HUES64 (cell line): ENCODE measurements at regions not wholly inside any gene's neighbourhood (a gene's known extent, or its start where the extent isn't known, plus 50 kb on each side); places are given as distances from the start of the nearest gene placed in this dataset.

ENCODE experiments used
- H3K27ac ChIP-seq: 2 replicates; pipeline ENCODE4 v1.7.0; 2013; ENCODE audit warnings: low read depth, low read length, inconsistent platforms
- H3K27me3 ChIP-seq: 2 replicates; pipeline ENCODE4 v1.6.1; 2013; ENCODE audit warnings: mild to moderate bottlenecking, low read length; ENCODE audit not compliant: insufficient read depth
- H3K36me3 ChIP-seq: 2 replicates; pipeline ENCODE4 v1.6.1; 2013; ENCODE audit warnings: mild to moderate bottlenecking, low read length; ENCODE audit not compliant: insufficient read depth
- H3K4me1 ChIP-seq: 2 replicates; pipeline ENCODE4 v1.6.1; 2013; ENCODE audit warnings: mild to moderate bottlenecking, low read length, moderate library complexity; ENCODE audit not compliant: insufficient read depth
- H3K4me3 ChIP-seq: 2 replicates; pipeline ENCODE4 v1.5.1; 2013; ENCODE audit warnings: mild to moderate bottlenecking, low read length, moderate library complexity
- H3K9ac ChIP-seq: 2 replicates; pipeline ENCODE4 v1.6.1; 2013; ENCODE audit warnings: mild to moderate bottlenecking, low read depth, low read length
- H3K9me3 ChIP-seq: 2 replicates; pipeline ENCODE4 v1.6.1; 2013; ENCODE audit warnings: low read depth, low read length; ENCODE audit not compliant: insufficient read depth
- WGBS: fragments of 150-250, 120-280 bp; methylation state at CpG from one replicate; pipeline ENCODE4 v1.1.7; 2013; ENCODE audit warnings: missing lambda C conversion rate; 5-methylcytosine and 5-hydroxymethylcytosine counted together

- Histone ChIP-seq H3K4me1 (no peaks in the 10 kb centered on the region), H3K27me3 (no peaks in the 10 kb centered on the region), H3K36me3 (no peaks in the 10 kb centered on the region), H3K9me3 (no peaks in the 10 kb centered on the region), H3K27ac (no peak overlapping the region), H3K9ac (no peak overlapping the region), H3K4me3 (no peak overlapping the region)
- WGBS = 97% methylated on average over 6 of the region's 8 CpGs
Observed at GRCh38 chr2:3054066-3054465, 323.6 kb downstream of the EIPR1 start.

- H3K9me3 ChIP-seq = no peaks in the 10 kb centered on the region
- no peak overlapping the region for H3K9ac ChIP-seq
- H3K36me3 ChIP-seq = no peaks in the 10 kb centered on the region
- no peak overlapping the region for H3K27ac ChIP-seq
- H3K4me1 ChIP-seq = no peaks in the 10 kb centered on the region
- no peaks in the 10 kb centered on the region for H3K27me3 ChIP-seq
- no peak overlapping the region for H3K4me3 ChIP-seq
- 88% methylated on average over 5 of the region's 5 CpGs for WGBS
Observed at GRCh38 chr2:3051266-3051665, 326.4 kb downstream of the EIPR1 start.

- H3K36me3 ChIP-seq = no peaks in the 10 kb centered on the region
- H3K27me3 ChIP-seq = no peaks in the 10 kb centered on the region
- H3K27ac ChIP-seq = no peak overlapping the region
- no peaks in the 10 kb centered on the region for H3K4me1 ChIP-seq
- H3K9ac ChIP-seq = no peak overlapping the region
- WGBS = 93% methylated on average over 14 of the region's 14 CpGs
- H3K4me3 ChIP-seq = no peak overlapping the region
- no peaks in the 10 kb centered on the region; the same call in 1 of the 2 replicates for H3K9me3 ChIP-seq
Observed at GRCh38 chr2:3046170-3046865, 331.3 kb downstream of the EIPR1 start.

- WGBS = 94% methylated on average over 10 of the region's 10 CpGs
Observed at GRCh38 chr2:3045318-3045921, 332.2 kb downstream of the EIPR1 start.

GRCh38 chr2:3044587-3045317, 332.9 kb downstream of the EIPR1 start:
- Histone ChIP-seq H3K9me3 (no peaks in the 10 kb centered on the region; the same call in 1 of the 2 replicates), H3K4me3 (no peak overlapping the region), H3K27ac (no peak overlapping the region), H3K36me3 (no peaks in the 10 kb centered on the region), H3K27me3 (no peaks in the 10 kb centered on the region), H3K4me1 (no peaks in the 10 kb centered on the region), H3K9ac (no peak overlapping the region)
- 94% methylated on average over 15 of the region's 15 CpGs for WGBS

More at GRCh38 chr2:3045318-3045921, 332.2 kb downstream of the EIPR1 start:
- H3K9me3 ChIP-seq = no peaks in the 10 kb centered on the region; the same call in 1 of the 2 replicates
- H3K27me3 ChIP-seq = no peaks in the 10 kb centered on the region
- H3K36me3 ChIP-seq = no peaks in the 10 kb centered on the region
- H3K4me1 ChIP-seq = no peaks in the 10 kb centered on the region
- H3K27ac ChIP-seq = no peak overlapping the region
- H3K4me3 ChIP-seq = no peak overlapping the region
- no peak overlapping the region for H3K9ac ChIP-seq

- Histone ChIP-seq H3K9ac (no peak overlapping the region), H3K27ac (no peak overlapping the region), H3K4me1 (no peaks in the 10 kb centered on the region), H3K9me3 (no peaks in the 10 kb centered on the region; the same call in 1 of the 2 replicates), H3K4me3 (no peak overlapping the region), H3K27me3 (no peaks in the 10 kb centered on the region), H3K36me3 (no peaks in the 10 kb centered on the region)
- 95% methylated on average over 8 of the region's 8 CpGs for WGBS
Observed at GRCh38 chr2:3043726-3044125, 333.9 kb downstream of the EIPR1 start.

- Histone ChIP-seq H3K4me3 (no peak overlapping the region), H3K4me1 (no peaks in the 10 kb centered on the region), H3K27me3 (no peaks in the 10 kb centered on the region), H3K9ac (no peak overlapping the region), H3K36me3 (no peaks in the 10 kb centered on the region), H3K27ac (no peak overlapping the region), H3K9me3 (no peaks in the 10 kb centered on the region; the same call in 1 of the 2 replicates)
- 93% methylated on average over 20 of the region's 20 CpGs for WGBS
Observed at GRCh38 chr2:3042601-3043585, 334.7 kb downstream of the EIPR1 start.

- no peaks in the 10 kb centered on the region for H3K4me1 ChIP-seq
- no peaks in the 10 kb centered on the region; the same call in 1 of the 2 replicates for H3K9me3 ChIP-seq
- no peaks in the 10 kb centered on the region for H3K36me3 ChIP-seq
- no peak overlapping the region for H3K9ac ChIP-seq
- no peaks in the 10 kb centered on the region for H3K27me3 ChIP-seq
- H3K4me3 ChIP-seq = no peak overlapping the region
- WGBS = 86% methylated on average over 25 of the region's 25 CpGs
- H3K27ac ChIP-seq = no peak overlapping the region
Observed at GRCh38 chr2:3041841-3042600, 335.6 kb downstream of the EIPR1 start.

GRCh38 chr2:3041246-3041645, 336.4 kb downstream of the EIPR1 start:
- Histone ChIP-seq H3K4me3 (no peak overlapping the region), H3K9ac (no peak overlapping the region), H3K27ac (no peak overlapping the region)

GRCh38 chr2:3040496-3041140, 337.0 kb downstream of the EIPR1 start:
- WGBS = 89% methylated on average over 17 of the region's 17 CpGs
- no peak overlapping the region for H3K9ac ChIP-seq

More at GRCh38 chr2:3041246-3041645, 336.4 kb downstream of the EIPR1 start:
- 93% methylated on average over 17 of the region's 17 CpGs for WGBS
- no peaks in the 10 kb centered on the region for H3K27me3 ChIP-seq
- no peaks in the 10 kb centered on the region for H3K4me1 ChIP-seq
- H3K36me3 ChIP-seq = no peaks in the 10 kb centered on the region
- no peaks in the 10 kb centered on the region; the same call in 1 of the 2 replicates for H3K9me3 ChIP-seq

More at GRCh38 chr2:3040496-3041140, 337.0 kb downstream of the EIPR1 start:
- Histone ChIP-seq H3K4me3 (no peak overlapping the region), H3K36me3 (no peaks in the 10 kb centered on the region), H3K4me1 (no peaks in the 10 kb centered on the region), H3K9me3 (no peaks in the 10 kb centered on the region; the same call in 1 of the 2 replicates), H3K27ac (no peak overlapping the region), H3K27me3 (no peaks in the 10 kb centered on the region)
